Mucosa of gallbladder (tissue), 1 donor: ENCODE measurements at regions not wholly inside any gene's neighbourhood (a gene's known extent, or its start where the extent isn't known, plus 50 kb on each side); places are given as distances from the start of the nearest gene placed in this dataset.

Experiments used
- DNase-seq: peaks from one replicate; pipeline ENCODE4 v3.0.0-alpha.2; 2020; ENCODE audit warnings: low spot score
- donor health status: DM: no; HTN: no; CAD: no.

DNA sequence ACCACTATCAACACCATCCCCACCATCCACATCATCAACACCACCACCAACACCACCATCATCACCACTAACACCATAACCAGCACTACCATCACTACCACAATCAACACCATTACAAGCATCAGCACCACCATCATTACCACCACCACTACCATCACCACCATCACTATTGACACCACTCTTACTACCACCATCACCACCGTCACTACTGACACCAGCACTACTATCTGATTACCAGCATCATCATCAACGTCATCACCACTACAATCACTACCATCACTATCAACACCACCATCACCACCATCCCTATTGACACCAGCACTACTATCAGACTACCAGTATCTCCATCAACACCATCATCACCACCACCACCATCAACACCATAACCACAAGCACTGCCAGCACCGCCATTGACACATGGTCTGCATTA lies 106.1 kb upstream of the RUNX3 start:
- DNase-seq, result no peak

DNA sequence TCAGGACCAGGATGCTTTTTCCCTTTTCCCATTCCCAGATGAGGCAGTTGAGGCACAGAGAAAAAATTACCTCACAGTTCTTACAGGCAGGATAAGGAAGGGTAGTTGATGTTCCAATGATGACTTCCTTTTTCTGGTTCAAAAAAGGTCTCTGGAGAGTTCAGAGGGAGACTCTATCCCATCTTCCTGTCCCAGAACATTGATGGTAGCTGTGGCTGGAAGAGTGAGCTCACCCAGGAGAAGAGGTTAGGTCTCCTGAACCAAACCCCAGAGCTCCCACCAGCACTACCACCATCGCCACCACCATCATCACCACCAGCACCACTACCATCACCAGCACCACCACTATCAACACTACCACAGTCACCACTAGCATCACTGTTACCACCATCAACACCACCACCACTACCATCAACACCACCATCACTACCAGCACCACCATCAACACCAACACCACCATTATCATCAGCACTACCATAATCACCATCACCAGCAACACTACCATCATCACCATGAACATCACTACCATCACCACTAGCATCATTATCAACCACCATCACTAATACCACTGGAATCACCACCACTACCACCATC lies 105.5 kb upstream of the RUNX3 start:
- no peak for DNase-seq

DNA sequence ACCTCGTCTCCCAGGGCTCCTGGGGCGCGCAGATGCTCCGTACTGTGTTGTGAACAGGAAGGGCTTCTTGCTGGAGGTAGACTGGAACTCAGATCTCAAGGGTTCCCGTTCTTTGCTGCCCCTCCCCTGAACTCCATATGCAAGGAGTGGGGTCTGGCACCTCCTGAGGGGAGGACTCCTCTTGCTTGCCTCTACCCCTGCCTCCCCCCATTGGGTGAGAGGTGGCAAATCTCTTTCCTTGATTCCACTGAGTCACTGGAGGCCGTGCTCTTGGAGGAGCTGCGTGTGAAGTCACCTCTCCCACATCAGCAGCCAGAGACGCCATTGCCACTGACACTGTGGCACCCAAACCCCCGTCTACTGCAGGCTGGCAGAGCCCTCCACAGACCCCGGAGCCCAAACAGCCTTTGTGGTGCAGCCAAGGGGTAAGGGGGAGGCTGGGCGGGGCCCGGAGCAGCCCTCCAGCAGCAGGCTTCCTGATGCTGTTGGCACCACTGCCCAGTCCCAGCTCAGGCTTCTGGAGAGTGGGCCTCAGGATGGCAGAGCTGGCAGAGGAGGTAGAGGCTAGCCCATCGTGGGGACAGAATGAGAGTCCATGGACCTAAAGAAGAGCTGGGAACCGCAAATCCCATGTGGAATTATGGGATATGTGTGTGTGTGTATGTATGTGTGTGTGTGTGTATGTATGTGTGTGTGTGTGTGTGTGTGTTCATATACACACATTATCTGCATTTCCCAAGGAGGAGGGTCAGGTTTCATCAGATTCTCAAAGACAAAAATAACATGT lies 104.9 kb upstream of the RUNX3 start:
- no peak for DNase-seq

DNA sequence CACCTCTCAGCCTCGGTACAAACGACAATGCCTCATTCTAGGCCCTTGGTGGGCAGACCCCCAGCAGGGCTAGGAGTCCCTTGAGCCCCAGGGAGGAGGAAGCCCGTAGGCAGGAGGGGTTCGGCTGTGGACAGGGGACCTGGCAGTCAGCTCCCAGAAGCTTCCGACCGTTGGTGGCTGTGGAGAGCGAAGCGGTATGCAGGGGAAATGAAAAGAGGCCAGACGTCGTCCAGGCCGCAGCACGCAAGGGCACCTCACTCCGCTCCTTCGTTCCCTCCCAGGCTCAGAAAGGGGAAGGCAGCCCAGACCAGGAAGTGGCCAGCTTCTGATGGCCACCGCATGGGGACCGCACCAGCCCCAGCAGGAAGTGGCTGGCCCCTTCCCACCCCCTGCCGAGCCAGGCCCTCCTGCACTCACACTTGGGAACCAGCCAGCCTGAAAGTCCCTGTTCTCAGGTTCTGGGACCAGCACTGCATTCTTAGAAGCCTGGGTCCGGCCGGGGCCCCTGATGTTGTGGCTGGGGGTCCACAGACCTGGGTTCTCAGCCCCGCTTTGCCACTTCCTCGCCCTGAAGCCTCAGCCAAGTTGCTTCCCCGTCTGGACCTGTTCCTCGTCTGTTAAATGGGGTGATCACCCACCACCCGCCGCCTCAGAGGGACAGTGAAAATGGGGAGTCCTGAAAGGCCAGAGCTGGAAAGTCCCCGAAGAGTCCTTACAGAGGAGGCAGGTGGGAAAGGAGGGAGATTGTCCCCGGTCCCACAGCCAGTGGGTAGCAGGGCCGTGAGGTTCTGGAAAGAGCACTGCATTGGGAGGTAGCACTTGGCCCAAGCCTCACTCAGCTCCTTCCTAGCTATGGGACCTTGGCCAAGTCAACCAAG lies 104.0 kb upstream of the RUNX3 start:
- peak; percentile 60 for DNase-seq

DNA sequence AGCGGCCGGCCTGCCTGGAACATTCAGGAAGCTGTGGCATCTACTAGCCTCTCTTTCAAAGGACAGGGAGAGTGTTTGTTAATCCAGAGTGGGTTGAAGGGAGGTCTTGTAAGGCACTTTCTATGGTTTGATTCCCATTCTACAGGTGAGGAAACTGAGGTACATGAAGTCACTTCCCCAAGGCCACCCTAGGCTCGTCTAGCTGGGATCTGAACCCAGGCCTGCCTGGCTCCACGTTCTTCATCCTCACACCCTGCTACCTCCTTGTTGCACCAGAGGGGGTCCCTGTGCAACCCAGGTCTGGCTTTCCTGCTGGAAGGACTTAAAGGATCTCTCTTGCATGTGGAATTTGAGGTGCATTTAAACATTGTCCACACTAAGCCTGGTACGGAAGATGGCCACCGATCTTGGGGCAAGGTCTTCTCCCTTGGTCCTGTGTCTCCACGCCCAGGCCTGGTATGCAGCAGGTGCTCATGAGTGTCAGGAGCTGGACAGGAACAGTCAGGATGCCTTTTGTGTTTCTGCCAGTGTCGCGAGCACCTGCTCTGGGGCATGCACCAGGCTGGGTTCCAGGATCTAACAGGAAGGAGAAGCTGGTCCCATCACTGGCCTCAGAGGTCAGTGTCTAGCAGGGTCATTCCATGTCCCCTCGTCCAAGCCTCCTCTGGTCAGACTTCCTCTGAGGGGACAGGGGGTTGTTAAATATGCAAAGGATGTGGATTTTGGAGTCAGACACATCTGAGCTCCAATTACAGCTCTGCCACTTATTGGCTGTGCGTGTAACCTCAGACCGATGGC lies 103.2 kb upstream of the RUNX3 start:
- no peak for DNase-seq

DNA sequence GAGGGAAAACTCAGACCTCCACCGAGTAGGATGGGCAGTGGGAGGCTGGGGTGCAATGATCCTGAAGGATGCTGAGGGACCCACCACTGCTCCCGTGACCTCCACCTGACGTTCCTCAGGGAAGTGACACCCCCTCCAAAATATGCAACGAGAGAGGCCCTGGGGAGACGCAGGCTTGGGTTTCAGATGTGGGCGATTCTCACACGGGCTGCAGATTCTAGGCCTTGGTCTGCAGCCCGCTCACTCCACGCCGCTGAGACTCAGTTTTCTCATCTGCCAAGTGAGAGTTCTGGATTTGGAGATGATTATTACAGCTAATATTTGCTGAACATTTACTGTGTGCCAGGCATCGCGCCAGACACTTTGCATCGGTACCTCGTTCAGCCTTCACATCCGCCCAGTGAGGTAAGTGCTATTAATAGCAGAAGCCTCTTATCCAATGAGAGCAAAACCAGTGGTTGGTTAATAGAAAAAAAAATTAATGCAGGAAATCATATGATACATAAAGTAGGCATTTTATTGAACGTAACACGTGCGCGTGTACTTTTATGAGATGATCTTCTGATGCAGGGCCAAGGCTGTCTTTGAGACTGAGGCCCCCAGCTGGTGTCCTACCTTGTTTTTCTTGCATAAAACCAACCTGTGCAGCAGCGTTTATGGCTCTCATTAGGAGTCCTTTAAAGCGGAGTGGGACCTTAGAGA lies 102.0 kb upstream of the RUNX3 start:
- DNase-seq, result peak; percentile 81

DNA sequence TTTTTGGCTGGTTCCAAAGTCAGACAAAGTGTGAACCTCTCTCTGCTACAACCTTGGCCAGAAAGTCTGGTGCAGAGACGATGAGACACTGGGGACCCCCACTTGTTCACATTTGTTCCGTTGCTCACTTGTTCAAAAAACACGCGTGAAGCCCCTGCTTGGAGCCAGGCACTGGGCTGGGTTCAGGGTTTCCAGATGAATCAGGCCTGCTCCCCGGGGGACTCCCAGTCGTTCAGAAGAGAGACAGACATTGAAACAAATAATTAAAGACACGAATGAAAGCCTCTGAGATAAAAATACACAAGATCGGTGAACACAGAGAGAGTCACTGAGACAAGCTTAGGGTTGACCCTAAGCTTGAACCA lies 101.5 kb upstream of the RUNX3 start:
- no peak for DNase-seq

DNA sequence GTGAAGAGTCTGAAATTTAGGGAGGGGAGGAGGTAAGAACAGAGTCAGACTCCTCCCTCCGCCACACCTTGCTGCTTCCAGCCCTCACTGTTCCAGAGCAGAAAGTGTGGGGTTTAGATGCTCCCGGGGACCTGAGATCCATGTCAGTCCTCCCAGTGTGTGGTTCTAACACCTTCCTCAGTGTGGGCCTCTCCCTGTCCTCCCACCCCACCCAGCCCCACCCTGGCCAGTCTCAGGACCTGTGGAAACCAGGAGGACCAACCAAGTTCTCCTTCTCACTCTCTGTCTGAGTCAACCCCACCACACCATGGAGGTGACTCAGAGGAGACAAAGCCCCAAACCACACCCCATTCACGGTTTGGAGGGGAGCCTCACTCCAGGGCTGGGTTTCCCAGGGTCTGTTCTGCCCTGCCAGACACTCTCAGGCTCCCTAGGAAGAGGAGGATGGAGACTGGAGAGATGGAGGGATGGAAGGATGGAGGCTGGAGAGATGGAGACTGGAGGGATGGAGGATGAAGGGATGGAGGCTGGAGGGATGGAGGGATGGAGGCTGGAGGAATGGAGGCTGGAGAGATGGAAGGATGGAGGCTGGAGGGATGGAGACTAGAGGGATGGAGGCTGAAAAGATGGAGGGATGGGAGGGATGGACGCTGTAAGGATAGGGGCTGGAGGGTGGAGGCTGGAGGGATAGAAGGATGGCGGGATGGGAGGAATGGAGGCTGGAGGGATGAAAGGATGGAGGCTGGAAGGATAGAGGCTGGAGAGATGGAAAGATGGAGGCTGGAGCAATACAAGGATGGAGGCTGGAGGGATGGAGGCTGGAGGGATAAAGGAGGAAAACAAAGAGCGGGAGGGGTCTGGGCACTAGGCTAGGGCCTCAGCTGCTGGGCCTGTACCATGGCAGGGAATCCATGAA lies 100.9 kb upstream of the RUNX3 start:
- DNase-seq, result no peak

DNA sequence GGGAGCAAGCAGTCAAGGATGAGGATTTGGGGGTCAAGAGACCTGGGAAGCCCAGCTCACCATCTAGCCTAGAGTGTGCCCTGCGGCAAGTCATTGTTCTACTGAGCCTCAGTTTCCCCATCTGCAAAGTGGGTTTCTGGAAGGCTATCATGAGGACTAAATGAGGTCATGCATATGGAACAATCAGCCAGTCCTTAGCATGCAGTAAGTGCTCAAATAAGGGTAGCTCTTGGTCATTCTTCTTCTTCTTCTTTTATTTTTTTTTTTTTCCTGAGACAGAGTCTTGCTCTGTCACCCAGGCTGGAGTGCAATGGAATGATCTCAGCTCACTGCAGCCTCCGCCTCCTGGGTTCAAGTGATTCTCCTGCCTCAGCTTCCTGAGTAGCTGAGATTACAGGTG lies 99.9 kb upstream of the RUNX3 start:
- no peak for DNase-seq

DNA sequence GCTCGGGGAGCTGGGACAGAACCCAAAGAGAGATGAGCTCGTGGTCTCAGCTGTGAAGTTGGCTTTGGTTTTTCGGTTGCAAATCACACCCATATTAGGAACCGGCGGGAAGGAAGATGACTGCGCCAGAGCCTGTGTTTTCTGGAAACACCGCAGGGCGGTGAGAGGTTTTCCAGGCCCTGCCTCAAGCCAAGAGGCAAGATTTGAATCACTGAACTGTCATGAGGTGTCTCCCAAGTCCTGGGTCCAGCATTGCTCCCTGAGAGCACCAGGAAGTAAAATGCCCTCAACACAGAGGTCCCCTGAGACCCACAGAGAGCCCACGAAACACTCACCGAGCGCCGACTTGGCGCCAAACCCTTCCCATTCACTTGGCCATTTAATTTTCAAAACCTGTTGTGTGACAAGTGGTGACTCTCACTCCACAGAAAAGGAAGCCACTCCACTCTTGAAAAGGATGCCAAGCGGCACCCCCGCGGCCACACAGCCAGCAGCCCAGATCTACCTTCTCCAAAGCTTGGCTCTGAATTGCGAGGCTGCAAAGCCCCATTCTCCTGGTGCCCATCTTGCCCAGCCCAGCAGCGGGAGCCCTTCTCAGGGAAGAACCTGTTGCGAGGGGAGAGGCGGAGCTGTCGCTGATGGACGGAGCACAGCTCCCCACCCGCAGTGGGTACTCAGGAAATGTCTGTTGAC lies 99.0 kb upstream of the RUNX3 start:
- DNase-seq, result no peak

DNA sequence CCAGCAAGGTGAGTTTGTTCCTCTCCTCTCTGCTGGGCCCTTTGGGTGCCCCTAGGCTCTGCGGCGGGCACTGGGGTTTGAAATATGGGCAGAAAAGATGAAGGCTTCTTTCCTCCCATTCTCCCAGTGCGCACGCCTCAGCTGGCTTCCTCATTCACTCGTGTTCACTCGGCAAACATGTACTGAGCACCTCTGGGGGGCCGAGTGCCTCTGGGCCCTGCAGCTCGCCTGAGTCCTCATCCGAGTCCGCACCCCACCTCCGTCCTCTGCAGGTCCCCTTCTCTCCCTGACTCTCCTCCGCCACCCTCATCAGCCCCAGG lies 98.5 kb upstream of the RUNX3 start:
- DNase-seq, result no peak

DNA sequence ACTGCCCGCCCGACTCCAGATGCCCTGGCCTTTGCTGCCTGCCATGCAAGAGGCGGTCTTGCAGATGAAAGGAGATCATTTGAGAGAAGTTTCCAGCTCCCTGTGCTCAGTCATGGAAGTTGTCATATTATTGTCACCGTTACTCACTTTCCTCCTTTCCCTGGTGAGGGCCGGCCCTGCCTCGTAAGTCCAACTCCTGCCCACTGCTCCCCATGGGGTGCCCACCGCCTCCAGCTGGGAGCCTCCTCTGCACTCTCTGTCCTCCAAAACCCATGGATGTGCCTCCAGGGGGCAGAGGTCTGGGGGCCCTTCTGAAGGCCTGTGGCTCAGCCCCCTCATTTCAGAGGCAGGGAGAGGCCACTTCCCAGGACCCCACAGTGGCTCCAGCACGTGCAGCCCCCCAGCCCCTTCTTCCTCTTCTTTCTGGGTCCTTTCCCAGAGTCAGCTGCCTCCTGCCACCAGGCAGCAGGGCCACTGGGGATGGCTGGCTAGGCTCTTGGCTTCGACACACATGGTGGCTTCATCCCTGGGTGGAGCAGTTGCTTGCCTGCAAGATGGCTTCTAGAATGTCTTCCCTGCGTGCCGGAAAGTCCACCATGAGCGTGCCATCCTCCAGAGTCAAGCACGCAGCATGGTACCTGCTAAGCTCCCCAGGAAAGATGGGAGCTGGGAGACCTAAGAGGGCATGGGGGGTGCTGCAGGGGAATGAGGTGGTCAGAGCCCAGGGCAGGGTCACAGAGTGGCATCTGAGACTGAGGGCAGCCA lies 97.9 kb upstream of the RUNX3 start:
- DNase-seq, result no peak

DNA sequence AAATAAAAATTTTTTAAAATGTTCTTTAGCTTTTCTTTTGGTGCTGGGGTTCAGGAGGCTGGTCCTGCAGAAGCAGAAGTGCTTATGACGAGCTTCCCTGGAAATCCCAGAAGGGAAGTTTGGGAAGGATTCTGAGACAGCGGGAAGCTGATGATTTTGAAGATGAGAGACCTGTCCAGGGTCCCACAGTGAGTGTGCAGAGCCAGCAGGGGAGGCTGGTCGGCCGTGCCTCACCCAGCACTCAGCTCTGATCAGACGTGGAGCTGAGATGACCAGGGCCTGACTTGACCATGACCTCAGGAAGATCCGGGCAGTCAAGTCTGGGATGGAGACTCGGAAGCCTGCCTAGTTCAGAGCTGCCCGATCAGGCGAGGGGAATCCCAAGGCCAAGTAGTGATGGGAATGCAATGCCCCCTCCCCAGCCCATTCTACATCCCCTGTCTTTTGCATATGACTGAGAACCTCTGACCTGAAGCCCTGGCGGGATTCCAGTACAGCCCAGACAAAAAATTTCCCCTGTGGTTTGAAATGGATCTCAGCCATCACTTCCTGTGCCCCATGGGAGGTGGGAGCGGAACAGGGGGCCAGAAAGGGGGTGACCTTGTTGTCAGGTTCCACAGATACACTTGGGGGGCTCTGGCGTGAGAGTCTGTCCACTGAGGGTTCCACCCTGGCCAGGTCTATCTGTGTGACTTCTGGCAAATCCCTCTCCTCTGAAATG lies 96.8 kb upstream of the RUNX3 start:
- DNase-seq, result no peak

DNA sequence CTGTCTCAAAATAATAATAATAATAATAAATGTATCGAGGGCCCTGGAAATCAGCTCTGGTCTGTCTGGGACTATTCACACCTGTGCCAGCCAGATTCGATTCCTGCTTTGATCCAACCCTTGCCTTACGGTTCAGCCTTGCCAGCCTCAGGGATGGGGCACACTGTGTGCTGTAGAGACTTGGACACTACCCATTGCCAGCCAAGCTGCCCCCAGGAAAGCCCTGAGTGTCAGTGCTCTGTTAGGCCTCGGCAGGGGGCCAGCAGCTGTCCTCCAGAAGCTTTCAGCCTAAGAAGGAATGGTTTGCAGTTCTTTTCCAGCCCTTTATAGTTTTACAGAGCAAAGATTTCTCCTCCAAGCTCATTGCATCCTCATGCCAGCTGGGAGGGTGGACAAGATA lies 96.2 kb upstream of the RUNX3 start:
- DNase-seq, result no peak

DNA sequence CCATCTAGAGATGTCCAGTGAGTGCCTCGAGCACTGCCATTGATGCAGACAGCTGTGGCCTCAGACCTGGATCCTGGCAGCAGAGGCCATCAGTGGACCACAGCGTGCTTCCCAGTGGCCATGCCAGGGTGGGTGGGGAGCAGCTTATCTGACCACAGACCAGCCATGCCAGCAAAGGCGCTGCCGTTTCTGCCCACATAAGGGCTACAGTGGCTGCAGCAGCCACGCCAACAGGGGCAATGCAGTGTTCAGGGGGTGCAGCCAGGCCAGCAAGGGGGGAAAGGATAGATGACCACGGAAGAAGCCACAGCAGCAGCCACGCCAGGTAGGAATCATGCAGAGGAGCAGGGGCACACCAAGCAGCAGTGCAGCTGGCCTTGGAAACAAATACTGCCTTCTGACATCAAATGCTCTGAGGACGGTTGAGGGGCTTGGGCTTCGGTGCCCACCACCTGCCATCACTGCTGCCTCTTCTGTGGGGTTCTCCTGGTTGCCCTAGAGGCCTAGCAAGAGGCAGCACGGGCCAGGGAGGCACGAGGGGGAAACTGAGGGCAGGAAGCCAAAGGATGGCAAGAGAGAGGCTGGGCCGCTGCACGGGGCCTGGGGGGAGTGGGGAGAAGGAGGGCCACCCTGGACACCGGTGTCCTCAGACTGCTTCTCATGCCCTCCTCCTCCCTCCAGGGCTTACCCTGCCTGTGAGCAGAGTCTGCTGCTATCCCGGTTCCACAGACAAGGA lies 94.7 kb upstream of the RUNX3 start:
- no peak for DNase-seq

DNA sequence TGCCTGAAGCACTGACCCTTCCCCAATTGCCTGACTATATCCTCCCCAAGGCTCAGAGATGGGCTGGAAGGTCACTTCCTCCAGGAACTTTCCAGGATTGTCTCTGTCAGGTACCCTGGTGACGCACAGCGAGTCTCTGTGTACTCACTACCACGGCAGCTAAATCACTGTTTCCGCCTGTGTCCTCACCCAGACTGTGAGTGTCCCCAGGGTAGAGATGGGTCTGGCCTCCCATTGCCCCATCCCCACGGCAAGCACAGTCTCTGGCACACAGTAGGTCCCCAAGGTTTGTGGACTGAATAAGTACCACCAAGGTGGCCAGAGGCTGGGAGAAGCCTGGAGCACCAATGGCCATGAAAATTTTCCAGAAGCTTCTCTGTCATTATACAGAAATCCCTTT lies 93.8 kb upstream of the RUNX3 start:
- DNase-seq, result no peak

DNA sequence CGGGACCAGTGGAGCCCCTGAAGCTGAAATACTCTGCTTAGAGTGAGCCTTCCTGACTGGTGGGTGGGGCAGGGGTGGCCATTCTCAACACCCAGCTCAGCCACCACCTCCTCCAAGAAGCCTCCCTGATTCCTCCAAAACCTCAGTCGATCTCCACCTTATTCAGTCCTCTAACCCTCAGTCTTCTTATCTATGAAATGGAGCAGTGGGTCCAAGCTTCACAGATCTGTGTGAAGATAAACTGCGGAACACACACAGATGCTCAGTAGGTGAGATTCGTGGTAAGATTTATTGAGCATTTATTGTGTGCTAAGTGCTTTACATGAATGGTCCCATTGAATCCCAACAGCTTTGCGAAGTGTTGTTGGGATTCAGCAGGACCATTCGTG lies 93.1 kb upstream of the RUNX3 start:
- no peak for DNase-seq
